GM21529 (cell line): ENCODE measurements at regions not wholly inside any gene's neighbourhood (a gene's known extent, or its start where the extent isn't known, plus 50 kb on each side); places are given as distances from the start of the nearest gene placed in this dataset.
A peak's percentile ranks its signal among the peaks of the same experiment; 100 is the strongest.

Experiments used
- ATAC-seq: cut with Tn5 transposase; IDR thresholded peaks from one replicate; pipeline ENCODE4 v1.9.1; 2021; ENCODE audit not compliant: unreplicated experiment

DNA sequence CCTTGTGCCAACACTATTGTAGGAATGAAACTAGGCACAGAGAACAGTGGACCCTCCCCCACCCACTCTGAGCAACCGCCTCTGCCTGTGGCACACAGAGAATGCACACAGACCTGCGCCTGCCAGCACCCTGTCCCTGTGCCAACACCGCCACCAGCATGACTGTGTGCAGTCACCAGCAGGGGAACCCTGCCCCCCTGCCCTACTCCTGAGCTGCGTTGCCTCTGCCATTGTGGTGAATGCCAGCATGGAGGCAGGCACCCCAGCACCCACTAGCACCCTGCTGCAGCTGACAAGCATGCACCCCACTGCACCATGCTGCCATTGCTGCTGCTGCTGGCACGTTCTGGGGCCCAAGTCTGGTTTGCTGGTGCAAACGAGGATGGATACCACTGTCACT, 94.4 kb upstream of the PRLR start:
- no peak for ATAC-seq

DNA sequence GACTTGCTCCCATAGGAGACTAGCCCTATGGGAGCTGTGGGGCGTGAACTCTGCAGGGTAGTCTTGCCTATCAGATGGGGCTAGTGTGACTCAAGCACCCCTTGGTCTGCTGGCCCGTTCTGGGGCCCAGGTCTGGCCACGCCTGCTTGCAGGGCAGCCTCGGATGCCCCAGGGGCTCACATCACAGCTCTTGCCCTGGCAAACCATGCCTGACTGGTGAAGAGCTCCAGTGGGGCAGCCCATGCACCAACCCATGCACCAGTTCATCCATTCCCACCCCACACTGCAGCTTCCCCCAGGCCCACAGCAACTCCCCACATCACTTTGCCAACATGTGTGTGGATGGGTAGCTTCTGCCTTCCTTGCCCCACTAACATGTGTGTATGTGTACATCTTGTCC, 93.9 kb upstream of the PRLR start:
- no peak for ATAC-seq

DNA sequence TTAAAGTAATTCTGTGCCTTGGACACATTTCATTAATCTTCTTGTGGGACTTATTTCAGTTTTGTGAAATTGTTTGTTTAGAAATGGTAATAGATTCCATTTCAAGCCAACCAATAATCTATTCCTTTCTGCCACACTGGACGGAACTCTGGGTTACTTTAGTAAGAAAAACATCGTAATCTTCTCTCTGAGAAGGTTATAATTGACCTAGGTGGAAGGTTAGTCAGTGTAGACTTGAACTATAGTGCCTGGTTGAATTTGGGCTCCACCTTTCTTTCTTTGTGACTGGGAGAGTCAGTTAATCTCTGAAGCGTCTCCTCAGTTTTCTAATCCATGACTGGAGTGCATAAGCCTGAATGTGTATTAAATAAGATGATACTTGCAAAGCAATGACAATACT, 89.7 kb upstream of the PRLR start:
- ATAC-seq: no peak

DNA sequence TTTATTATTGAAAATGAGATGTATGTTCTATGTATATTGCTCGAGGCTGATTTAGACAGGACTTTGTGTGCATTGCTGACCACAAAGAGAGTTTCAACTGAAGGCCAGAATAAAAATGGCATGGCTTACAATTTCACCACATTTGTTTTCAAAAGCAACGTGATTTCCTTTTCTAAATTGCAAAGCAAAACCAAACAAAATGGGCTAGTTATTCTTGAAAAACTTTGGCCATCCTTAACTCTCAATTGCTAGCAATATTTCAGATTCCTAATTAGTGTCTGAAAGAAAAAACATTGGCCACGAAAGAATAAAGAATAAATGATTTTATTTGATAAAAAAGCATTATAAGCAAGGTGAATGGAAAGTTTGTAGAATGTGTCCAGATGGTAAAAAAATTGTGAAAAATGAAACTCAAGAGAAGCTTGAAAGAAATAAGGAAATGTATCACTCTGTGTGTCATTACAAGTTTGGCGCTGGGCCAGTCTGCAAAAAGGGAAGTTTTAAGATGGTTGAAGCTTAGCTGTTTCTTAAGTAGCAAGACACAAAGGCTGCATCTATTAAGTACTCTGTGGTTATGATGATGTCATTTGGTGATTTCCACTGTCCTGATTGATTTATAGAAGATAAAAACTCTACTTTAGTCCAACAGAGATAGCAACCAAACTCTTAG, 89.2 kb upstream of the PRLR start:
- peak; percentile 97 for ATAC-seq

DNA sequence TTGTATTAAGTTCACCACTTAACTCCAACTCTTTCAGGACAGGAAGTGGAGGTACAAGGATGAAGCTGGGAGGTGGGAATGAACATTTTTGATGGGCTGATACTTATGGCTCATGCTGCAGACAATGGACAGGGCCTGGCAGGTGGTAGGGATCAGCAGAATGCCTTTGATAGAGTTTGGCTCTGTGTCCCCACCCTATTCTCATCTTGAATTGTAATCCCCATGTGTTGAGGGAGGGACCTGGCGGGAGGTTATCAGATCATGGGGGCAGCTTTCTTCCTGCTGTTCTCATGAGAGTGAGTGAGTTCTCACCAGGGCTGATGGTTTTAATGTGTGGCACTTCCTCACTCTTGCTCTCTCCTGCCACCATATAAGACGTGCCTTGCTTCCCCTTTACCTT, 87.3 kb upstream of the PRLR start:
- ATAC-seq: no peak

DNA sequence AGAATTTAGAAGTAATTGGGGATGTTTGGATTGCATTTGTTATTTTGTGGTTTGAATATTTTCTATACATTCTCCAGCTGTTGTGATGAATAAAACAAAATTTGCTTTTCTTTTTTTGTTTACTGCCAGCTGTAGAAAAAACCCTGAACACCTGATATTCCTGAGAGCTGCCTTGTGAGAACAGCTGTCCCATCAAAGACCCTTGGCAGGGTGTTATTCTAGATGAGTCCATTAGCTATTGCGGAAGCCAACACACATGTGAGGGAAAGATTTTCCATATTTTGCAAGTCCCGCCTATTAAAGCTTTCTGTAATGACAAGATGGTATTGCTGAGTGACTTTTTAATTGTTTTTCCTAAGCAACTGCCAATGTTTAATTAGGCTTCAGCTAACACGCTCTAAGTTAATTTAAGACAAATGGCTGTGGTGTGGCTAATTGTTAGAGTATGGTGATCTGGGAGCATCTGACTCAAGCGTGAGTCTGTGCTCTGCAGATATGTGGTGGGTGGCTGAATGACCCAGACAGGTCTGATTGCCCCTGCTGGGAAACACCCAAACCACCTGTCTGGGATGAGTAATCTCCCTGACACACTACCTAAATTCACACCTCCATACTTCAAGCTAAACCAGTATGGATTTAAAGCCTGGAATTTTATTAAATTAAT, 86.5 kb upstream of the PRLR start:
- no peak for ATAC-seq

DNA sequence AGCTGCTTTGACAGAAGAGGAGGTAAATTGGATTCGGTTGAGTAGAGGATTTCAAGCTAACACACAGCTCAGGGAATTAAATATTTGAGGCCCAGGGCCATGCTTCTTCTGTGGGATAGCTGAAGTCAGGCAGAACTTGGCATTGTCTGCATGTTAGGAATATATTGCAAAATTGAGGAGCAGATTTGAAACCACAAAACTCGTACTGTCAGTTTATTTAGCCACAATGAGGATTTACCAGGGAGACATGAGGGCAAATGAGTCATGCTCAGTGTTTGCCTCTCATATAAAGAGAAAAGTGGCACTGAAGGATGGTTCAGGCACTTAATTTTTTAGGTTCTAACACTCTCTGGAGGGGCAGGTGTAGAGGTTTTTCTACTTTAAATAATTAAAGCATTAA, 83.0 kb upstream of the PRLR start:
- ATAC-seq: no peak

DNA sequence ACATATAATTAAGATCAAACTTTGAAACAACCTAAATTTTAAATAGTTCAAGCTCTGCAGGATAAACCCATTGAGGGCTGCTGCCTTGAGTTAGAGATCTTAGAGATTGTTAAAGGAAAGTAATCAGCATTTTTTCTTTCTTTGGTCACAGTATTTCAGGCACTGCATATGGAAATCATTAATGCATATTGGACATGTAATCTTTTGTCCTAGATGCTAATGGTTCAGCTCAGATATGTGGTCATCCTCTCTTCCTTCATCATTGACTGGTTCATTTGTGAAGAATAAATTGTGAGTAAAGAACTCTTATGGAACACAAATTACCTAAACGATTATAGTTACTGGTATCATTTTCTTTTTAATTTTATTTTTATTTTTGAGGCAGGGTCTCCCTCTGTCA, 82.0 kb upstream of the PRLR start:
- ATAC-seq: no peak

DNA sequence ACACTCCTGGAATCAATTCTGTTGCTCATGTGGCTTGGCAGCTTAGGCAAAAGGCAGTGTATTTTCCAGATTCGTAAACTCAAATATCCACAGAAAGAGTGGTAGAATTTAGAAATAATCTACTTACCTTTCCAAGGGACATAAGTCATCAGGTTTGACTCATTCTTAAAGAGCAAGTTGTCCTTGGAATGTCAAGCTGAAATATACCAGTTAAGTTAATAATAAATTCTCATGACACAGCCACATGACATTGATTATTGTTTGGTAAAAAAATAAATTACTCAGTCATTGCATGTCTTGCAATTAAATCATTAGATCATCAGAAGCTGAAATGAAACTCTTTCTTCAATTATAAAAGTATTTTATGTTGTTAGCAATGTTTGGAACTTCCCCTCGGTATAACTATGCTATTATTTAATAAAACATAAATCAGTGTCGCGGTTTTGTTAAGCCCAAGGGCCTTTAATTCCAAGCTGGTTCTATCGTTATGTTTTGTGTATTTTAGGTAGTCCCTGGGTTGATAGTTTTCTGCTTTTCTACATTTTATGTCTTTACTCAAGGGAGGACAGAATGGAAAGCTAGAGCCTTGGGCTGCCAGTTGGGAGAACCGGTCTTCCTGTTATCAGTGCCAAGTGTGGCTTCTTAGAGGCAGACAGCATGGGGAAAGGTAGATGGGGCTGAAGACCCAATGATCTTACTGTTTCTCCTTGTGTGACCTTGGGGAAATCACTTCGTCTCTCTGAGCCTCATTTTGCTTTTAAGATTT, 79.3 kb upstream of the PRLR start:
- no peak for ATAC-seq

DNA sequence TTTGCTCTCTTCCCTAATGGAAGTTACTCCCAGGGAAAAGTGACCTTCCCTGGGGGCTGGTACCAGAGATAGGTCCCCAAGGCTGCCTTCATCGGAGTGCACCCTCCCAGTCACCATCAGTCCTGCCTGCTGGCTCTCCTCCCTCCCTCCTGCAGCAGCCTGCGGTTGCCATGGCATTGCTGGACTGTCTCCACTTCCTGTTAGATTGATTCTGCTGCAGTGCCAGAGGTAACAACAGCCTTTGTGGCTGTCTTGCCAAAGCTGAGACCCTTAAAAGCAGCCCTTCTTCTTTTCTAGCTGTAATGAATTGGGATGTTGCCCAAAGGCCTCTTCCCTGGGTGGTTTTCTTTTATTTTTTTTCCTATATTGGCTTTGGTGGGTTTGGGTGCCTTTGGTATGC, 78.1 kb upstream of the PRLR start:
- ATAC-seq: no peak

DNA sequence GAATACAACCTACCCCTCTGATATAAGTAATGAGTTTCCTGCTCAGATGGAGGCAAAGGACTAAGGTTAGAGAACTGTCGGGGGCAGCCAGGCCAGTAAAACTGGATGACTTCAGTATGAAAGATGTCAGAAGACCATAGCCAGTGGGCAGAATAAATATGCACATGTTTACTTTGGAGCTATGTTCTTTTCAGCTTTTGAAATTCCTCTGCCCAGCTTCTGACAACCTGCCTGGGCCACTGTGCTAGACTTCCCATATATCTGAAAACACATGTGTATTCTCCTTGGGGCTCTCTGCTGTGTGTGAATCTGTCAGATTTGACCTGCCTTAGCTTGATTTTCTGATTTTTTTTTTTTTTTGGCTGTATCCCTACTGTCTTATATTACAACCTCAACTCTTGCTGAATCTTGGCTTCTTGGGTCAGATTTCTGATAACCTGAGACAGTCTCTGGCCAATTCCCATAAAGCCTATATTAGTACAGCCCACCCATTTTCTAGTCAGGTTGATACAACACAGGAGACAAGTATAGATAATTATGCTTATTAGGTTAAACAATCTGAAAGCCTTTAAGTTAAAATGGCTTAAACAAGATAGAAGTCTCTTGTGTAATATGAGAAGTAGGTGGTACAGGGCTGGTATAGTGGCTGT, 76.6 kb upstream of the PRLR start:
- ATAC-seq: no peak

DNA sequence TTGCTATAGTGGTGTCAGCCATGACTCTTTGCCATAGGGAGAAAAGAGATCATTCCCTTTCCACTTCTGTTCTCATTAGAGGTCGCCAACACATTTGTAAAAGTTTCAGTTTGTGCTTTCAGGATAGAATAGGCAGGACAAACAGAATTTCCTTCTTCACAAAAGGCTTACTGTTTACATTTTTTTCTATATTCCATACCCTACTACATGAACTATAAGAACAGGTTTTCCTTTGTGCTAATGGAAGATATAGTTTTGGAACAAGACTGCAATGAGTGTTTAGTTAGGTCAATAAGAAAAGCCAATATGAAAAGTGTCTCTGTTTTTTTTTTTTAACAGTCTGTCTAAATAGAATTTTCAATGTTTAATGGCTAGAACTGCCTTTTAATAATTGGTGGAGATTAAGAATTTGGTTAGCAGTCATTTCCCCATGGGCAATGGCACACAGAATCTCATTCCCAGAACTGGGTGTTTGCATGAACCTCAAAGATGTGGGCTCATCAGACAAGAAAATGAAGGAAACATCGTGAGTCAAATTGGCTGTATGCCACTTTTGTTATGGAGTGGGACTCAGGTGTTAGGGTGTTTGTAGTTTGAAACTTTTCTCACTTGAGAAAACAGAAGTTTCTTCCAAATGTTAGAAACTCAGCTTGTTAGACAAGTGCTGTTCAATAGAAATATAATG, 75.2 kb upstream of the PRLR start:
- ATAC-seq: no peak

DNA sequence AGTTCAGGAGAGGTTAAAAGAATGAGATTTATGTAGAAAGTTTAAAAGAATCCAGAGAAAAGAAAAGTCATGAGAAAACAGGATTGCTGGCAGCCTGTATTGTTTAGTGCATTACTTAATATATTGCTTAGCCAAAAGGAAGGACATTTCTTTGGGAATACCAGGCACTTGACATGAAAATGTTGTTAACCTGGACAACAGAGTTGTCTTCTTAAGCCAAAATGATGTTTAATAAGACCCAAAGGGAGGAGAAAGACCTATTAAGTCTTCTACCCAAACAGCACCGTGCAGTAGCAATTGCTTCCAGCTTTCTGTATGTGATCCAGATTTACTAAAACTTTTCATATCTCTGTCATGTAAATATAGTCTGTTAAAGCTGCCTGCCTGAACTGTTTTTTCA, 74.0 kb upstream of the PRLR start:
- no peak for ATAC-seq

DNA sequence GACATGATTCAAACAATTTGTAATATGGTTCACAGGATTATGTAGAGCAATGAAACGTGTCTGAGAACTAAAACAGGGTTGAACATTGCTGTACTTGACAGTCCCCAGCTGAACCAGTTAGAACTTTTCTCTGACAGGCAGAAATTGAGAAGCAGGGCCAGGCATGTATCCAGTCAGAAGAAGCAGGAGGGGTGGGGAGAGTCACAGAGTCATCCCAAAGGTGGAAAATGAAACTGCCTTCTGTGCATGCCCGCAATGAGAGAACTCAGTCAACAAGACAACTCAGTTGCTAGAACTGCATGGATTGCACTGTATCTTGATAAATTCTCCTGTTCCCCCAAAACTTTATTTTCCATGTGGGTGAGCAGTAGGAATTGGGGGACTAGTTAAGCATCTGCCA, 72.9 kb upstream of the PRLR start:
- peak; percentile 44 for ATAC-seq

DNA sequence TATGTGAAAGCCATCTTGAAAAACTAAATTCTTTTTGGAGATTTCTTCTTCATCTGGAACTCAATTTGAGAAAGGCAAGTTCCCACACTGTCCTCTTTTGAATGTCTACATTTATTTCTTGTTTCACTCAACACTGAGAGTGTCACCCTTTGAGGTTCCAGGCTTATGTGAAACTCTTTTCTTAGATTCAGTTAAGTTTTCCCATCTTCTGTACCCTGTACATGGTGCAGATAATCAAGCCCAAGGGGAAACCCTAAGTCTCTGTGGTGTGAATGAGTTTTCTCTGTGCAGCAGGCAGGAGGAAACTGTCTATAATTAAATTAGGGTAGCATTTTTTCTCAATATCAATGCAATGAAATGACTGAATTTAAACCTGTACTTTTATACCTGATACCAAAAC, 72.3 kb upstream of the PRLR start:
- ATAC-seq: peak; percentile 93

DNA sequence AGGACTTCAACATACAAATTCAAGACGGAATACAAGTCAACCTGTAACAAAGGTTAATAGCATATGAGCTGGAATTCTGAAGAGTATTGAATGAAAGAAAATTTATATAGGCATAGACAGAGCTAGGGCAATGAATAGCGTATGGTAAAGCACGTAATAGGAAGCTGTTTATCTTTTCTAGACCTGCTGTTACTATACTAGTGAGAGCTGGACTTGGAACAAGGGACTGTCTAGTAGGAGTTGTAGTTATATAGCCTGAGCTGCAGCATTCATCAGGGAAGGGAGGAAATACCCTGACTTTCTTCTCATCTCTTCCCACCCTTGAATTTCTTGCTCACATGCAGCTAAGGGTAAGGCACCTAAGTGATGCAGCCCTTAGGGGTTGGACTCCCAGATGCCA, 67.5 kb upstream of the PRLR start:
- ATAC-seq: no peak

DNA sequence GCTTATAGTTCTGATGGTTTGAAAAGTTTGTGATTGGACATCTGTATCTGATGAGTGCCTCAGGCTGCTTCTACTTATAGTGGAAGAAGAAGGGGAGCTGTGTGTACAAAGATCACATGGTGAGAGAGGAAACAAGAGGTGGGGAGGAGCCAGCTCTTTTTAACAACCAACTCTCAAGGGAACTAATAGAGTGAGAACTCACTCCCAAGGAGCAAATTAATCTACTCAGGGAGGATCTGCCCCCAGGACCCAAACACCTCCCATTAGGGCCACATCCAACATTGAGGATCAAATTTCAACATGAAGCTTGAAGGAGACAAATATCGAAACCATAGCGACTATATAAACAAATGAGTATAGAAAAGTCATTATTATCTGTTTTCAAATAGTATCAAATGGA, 64.7 kb upstream of the PRLR start:
- ATAC-seq: no peak

DNA sequence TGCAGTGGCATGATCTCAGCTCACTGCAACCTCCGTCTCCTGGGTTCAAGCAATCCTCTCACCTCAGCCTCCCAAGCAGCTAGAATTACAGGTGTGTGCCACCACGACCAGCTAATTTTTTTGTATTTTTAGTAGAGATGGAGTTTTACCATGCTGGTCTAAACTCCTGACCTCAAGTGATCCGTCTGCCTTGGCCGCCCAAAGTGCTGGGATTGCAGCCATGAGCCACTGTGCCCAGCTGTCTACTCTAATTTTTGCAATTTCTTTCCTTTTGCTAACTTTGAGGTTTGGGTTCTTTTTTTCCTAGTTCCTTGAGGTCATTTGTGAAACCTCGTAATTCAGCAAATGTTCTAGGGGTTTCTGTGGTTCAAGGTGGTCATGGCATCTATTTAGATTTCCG, 63.7 kb upstream of the PRLR start:
- no peak for ATAC-seq

DNA sequence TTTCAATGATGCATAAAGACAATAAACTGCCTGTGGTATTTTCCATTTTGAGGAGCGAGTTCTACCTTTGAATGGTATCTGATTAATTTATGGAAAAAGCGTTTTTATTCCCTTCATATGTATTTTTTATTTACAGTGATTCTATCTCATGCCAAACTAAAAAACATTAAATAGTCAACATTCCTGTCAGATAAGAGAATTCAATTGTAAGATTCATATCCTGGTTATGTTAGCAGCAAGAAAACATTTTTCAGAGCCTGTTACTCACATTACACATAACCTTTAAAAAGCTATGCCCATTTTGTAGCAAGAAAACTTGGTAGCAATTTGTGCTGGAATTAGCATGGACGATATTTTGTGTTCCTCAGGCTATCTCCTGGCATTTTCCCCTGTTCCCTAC, 55.1 kb upstream of the PRLR start:
- no peak for ATAC-seq

DNA sequence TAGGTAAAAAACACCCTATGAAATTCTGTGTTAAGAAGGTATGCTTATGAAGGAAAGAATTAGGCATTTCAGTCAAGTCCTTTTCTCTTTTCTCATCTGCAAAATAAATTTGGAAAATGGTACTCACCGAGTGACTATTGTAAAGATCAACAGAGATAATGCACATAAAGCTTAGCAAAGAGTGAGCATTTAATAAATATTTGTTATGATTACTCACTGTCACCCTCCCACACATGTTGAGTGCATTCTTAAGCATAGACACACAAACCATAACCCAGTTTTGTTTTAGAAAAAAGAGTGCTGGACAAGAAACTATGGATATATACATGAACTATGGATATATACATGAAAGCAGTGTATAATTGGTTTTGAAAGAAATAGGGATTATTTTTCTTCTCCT, 54.7 kb upstream of the PRLR start:
- no peak for ATAC-seq

DNA sequence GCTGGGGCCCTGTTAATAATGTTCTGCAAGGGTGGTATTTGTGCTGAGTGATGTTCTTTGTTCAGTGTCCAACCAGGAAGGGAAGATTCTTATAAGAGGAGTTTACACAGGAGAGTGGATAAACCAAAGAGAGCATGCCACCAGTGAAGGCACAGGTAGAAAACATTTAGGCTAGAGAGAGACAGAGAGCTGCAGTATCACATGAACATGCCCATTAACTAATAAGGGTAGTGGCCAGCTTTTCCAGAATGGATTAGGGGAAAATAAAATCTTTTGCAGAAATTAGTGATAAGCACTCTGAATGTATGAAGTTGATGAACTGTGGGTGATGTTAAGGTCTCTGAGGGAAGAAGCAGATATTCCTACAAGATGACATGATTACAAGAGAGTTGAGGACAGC, 54.1 kb upstream of the PRLR start:
- ATAC-seq: no peak
